Lower leg skin (tissue), 3 donors: ENCODE measurements at regions not wholly inside any gene's neighbourhood (a gene's known extent, or its start where the extent isn't known, plus 50 kb on each side); places are given as distances from the start of the nearest gene placed in this dataset.

Experiments
- CTCF ChIP-seq, 3 donors: fragments of 450-650 bp; IDR thresholded peaks; one replicate each; pipeline ENCODE4 v1.5.1; 2016; ENCODE audit warnings: antibody characterized with exemption in 3 of 3, mild to moderate bottlenecking in 3 of 3, moderate library complexity in 2 of 3
- POLR2A ChIP-seq, 2 donors: fragments of 450-650 bp; IDR thresholded peaks; one replicate each; pipeline ENCODE4 v1.6.1; 2016 to 2017; ENCODE audit warnings: antibody characterized with exemption in 2 of 2, mild to moderate bottlenecking in 1 of 2, moderate library complexity in 1 of 2

- no peak for TF ChIP-seq CTCF (IDR thresholded peaks at IDR 0.05)
- no peak for TF ChIP-seq POLR2A (IDR thresholded peaks at IDR 0.05)
These were observed 212.0 kb upstream of the SSTR4 start for GRCh38 chr20:22823119-22823518.
